Vagina (tissue), 2 donors: ENCODE measurements at regions not wholly inside any gene's neighbourhood (a gene's known extent, or its start where the extent isn't known, plus 50 kb on each side); places are given as distances from the start of the nearest gene placed in this dataset.

Experiments used
- POLR2A ChIP-seq, 2 donors: fragments of 450-650 bp; IDR thresholded peaks; one replicate each; pipeline ENCODE4 v1.6.1; 2017; ENCODE audit warnings: antibody characterized with exemption in 2 of 2, mild to moderate bottlenecking in 2 of 2, moderate library complexity in 2 of 2
- POLR2AphosphoS5 ChIP-seq, 2 donors: sonication (generic); formaldehyde crosslinking; IDR thresholded peaks; one replicate each; pipeline ENCODE4 v1.9.0; 2017; ENCODE audit warnings: antibody characterized with exemption in 2 of 2, mild to moderate bottlenecking in 2 of 2, low read depth in 1 of 2; ENCODE audit not compliant: insufficient read depth in 1 of 2
- TF ChIP-seq, protein P1 (sequence below), 3 experiments: fragments of 450-650 bp in 2 of 3; fragments of 200-600 bp in 1 of 3; sonication (generic) in 1 of 3; IDR thresholded peaks; one replicate each; pipeline ENCODE4 v1.5.1; 2017 to 2019; ENCODE audit warnings: antibody characterized with exemption in 3 of 3, mild to moderate bottlenecking in 2 of 3, moderate library complexity in 2 of 3

DNA sequence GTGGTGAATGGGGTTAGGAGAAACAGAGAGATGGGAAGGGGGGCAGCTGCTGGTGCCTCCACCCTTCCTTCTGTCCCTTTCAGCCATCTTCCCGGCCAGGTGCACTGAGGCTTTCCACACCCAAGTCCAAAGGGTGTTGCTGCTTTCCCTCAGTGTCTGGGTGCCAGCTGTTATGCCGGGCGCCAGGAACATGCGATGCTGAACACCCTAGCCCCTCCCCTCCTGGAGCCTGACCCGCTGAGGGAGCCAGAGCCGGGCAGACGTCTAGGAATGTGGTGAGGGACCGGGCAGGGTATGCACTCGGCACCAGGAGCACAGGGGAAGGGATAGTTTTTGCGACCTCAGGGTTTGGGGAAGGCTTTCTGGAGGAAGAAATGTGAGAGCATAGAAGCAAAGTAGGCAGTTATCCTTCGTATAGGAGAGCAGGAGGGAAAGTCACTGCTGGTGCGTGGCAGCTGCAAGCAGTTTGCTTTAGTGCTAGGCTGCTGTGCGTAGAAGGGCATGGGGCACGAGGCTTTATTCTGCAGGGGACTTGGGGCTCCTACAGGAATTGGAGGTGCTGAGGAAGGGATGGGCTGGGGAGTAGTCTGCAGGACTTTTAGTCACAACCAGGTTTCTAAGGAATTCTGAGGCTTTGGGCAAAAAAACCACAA, 147.7 kb downstream of the TSN start:
- TF ChIP-seq, protein P1, sequence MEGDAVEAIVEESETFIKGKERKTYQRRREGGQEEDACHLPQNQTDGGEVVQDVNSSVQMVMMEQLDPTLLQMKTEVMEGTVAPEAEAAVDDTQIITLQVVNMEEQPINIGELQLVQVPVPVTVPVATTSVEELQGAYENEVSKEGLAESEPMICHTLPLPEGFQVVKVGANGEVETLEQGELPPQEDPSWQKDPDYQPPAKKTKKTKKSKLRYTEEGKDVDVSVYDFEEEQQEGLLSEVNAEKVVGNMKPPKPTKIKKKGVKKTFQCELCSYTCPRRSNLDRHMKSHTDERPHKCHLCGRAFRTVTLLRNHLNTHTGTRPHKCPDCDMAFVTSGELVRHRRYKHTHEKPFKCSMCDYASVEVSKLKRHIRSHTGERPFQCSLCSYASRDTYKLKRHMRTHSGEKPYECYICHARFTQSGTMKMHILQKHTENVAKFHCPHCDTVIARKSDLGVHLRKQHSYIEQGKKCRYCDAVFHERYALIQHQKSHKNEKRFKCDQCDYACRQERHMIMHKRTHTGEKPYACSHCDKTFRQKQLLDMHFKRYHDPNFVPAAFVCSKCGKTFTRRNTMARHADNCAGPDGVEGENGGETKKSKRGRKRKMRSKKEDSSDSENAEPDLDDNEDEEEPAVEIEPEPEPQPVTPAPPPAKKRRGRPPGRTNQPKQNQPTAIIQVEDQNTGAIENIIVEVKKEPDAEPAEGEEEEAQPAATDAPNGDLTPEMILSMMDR (IDR thresholded peaks at IDR 0.05) = no peak
- no peak for TF ChIP-seq POLR2A (IDR thresholded peaks at IDR 0.05)
- TF ChIP-seq POLR2AphosphoS5 (IDR thresholded peaks at IDR 0.05; ENCODE audit: insufficient read depth in 1 of 2, low read depth in 1 of 2) = no peak
